Ishikawa (cell line): ENCODE measurements at regions not wholly inside any gene's neighbourhood (a gene's known extent, or its start where the extent isn't known, plus 50 kb on each side); places are given as distances from the start of the nearest gene placed in this dataset.

Source experiments
- CEBPB ChIP-seq: IDR thresholded peaks from 2 replicates; pipeline ENCODE4 v1.6.1; 2012
- CREB1 ChIP-seq: IDR thresholded peaks from 2 replicates; pipeline ENCODE4 v1.6.1; 2012; ENCODE audit warnings: low read depth
- EGR1 ChIP-seq: IDR thresholded peaks from 2 replicates; pipeline ENCODE4 v1.6.1; 2012
- EP300 ChIP-seq: IDR thresholded peaks from 2 replicates; pipeline ENCODE4 v1.6.1; 2012; ENCODE audit warnings: borderline replicate concordance
- FOXM1 ChIP-seq: IDR thresholded peaks from 2 replicates; pipeline ENCODE4 v1.6.1; 2012; ENCODE audit warnings: low read depth, borderline replicate concordance
- NFIC ChIP-seq: IDR thresholded peaks from 2 replicates; pipeline ENCODE4 v1.6.1; 2012
- RAD21 ChIP-seq: IDR thresholded peaks from 2 replicates; pipeline ENCODE4 v1.6.1; 2012; ENCODE audit warnings: low read depth
- TAF1 ChIP-seq: IDR thresholded peaks from 2 replicates; pipeline ENCODE4 v1.6.1; 2012; ENCODE audit warnings: low read depth, mild to moderate bottlenecking
- TCF12 ChIP-seq: IDR thresholded peaks from 2 replicates; pipeline ENCODE4 v1.6.1; 2012; ENCODE audit warnings: low read depth
- TEAD4 ChIP-seq: IDR thresholded peaks from 2 replicates; pipeline ENCODE4 v1.6.1; 2012
- YY1 ChIP-seq: IDR thresholded peaks from 2 replicates; pipeline ENCODE4 v1.6.1; 2012; ENCODE audit warnings: low read depth
- ZBTB7A ChIP-seq: IDR thresholded peaks from 2 replicates; pipeline ENCODE4 v1.6.1; 2012; ENCODE audit warnings: low read depth
- TF ChIP-seq, protein P1 (sequence below): IDR thresholded peaks from 2 replicates; pipeline ENCODE4 v1.6.1; 2012
- TF ChIP-seq, protein P2 (sequence below): IDR thresholded peaks from 2 replicates; pipeline ENCODE4 v1.6.1; 2012; ENCODE audit warnings: low read depth, mild to moderate bottlenecking
- TF ChIP-seq, protein P3 (sequence below): IDR thresholded peaks from 2 replicates; pipeline ENCODE4 v1.6.1; 2012

DNA sequence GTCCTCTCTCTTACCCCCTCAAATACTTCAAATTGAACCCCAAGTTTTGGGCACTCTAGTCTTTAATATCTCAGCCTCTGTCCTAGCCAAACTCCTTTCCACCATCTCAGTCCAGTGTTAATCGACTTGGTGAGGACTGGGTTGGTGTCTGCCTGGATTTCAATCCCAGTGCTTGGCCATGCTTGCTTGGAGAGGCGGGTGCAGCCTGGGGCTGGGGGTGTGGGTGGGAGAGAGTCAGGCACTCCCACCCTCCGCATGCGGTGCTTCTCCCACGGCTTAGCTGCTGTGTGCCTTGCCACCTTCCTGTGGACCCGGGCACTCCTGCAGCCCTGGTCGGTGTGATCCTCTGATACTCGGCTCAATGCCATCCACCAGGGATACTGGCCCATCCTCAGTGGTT is 220.8 kb upstream of the HDAC4 start:
- TF ChIP-seq CREB1 (no peak), EGR1 (no peak), TEAD4 (no peak), FOXM1 (no peak), YY1 (no peak), TCF12 (no peak), EP300 (no peak), ZBTB7A (no peak), RAD21 (no peak), NFIC (no peak), TAF1 (no peak)
- TF ChIP-seq, protein P1, sequence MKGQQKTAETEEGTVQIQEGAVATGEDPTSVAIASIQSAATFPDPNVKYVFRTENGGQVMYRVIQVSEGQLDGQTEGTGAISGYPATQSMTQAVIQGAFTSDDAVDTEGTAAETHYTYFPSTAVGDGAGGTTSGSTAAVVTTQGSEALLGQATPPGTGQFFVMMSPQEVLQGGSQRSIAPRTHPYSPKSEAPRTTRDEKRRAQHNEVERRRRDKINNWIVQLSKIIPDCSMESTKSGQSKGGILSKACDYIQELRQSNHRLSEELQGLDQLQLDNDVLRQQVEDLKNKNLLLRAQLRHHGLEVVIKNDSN: no peak
- TF ChIP-seq, protein P2, sequence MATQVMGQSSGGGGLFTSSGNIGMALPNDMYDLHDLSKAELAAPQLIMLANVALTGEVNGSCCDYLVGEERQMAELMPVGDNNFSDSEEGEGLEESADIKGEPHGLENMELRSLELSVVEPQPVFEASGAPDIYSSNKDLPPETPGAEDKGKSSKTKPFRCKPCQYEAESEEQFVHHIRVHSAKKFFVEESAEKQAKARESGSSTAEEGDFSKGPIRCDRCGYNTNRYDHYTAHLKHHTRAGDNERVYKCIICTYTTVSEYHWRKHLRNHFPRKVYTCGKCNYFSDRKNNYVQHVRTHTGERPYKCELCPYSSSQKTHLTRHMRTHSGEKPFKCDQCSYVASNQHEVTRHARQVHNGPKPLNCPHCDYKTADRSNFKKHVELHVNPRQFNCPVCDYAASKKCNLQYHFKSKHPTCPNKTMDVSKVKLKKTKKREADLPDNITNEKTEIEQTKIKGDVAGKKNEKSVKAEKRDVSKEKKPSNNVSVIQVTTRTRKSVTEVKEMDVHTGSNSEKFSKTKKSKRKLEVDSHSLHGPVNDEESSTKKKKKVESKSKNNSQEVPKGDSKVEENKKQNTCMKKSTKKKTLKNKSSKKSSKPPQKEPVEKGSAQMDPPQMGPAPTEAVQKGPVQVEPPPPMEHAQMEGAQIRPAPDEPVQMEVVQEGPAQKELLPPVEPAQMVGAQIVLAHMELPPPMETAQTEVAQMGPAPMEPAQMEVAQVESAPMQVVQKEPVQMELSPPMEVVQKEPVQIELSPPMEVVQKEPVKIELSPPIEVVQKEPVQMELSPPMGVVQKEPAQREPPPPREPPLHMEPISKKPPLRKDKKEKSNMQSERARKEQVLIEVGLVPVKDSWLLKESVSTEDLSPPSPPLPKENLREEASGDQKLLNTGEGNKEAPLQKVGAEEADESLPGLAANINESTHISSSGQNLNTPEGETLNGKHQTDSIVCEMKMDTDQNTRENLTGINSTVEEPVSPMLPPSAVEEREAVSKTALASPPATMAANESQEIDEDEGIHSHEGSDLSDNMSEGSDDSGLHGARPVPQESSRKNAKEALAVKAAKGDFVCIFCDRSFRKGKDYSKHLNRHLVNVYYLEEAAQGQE: no peak

DNA sequence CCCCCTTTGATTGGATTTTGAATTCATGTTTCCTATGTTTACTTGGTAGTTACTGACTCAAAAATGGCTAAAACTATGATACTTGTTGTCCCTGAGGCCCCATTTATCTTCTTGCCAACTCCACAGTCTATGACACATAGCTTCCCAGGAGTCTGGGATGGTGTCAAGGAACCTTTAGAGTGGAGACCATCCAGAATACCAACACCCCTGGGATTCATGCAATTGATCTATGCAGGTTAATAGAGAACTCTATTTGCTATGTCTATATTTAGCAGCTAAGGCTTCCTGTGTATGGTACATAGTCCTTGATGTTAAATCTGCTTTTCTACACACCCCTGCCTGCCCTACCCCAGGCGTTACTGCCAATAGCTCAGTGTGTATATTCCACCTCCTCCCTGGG is 218.5 kb upstream of the HDAC4 start:
- TF ChIP-seq TAF1 (no peak), YY1 (no peak), EGR1 (no peak), ZBTB7A (no peak), CREB1 (no peak), TEAD4 (no peak), NFIC (no peak)
- TF ChIP-seq, protein P2: no peak
- TF ChIP-seq, protein P3, sequence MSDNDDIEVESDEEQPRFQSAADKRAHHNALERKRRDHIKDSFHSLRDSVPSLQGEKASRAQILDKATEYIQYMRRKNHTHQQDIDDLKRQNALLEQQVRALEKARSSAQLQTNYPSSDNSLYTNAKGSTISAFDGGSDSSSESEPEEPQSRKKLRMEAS: no peak
- TF ChIP-seq, protein P1: no peak

DNA sequence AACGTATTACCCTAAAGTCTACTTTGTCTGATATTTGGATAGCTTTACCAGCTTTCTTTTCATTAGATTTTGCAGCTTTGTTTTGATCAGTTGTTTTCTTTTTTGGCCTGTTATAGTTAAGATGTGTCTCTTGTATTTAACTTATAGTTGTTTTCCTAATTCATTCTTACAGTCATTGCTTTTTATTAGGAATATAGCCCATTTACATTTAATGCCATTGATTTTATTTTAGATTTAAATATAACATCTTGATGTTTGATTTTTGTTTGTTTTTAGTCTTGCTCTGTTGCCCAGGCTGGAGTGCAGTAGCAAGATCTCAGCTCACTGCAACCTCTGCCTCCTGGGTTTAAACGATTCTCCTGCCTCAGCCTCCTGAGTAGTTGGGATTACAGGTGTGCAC is 215.9 kb upstream of the HDAC4 start:
- TF ChIP-seq TEAD4: no peak
- TF ChIP-seq CREB1: no peak
- TF ChIP-seq YY1: no peak
- no peak for TF ChIP-seq EP300
- TF ChIP-seq, protein P3: no peak
- TF ChIP-seq EGR1: no peak

DNA sequence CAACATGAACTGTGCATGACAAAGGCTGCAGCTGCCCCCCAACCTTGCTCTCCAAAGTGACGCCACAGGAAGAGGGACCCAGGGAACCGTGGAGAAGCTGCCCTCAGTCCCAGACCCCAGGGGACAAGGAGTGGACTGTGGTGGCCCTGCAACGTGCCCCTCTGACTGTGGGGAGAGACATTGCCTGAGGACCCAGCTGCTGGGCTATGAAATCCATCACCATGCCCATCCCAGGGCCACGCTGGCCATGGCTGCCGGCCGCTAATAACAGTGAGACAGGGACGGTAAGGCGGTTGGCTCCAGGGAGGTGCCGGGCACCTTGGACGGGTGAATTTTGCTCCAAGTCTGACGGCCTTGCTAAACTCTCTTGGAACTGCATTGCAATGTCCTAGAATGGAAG is 211.3 kb upstream of the HDAC4 start:
- TF ChIP-seq TCF12 (no peak), ZBTB7A (no peak), YY1 (no peak), EGR1 (no peak), RAD21 (no peak), CREB1 (no peak), TEAD4 (no peak), CEBPB (no peak), NFIC (no peak), FOXM1 (no peak)
- TF ChIP-seq, protein P2: no peak
- TF ChIP-seq, protein P3: no peak

DNA sequence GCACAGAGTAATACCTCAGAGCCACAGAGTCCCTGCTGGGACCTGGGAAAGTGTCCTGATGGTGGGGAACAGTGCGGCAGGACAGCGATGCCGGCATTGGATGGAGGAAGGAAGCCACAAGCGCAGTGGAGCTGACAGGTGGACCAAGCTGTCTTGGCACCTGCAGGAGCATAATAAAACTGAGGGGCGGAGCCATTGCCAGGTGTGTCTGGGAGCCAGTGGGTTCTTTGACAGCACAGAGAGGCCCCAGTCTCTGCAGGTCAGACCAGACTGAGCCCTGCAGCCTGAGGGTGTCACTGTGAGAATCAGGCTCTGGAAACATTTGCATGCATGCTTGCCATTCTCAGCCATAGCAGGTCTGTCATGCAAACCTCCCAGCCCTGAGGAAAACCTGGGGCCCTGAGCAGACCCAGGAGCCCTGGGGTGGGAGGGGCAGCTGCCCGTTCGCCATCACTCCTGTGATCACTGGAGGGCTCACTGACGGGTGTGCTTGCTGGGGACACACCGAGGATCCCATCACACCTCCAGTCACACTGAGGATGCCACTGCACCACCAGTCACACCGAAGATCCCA is 210.5 kb upstream of the HDAC4 start:
- TF ChIP-seq CEBPB (no peak), RAD21 (no peak), TEAD4 (no peak), NFIC (no peak), FOXM1 (no peak), EGR1 (no peak)
- TF ChIP-seq, protein P2: no peak
